Esophagus (tissue), 2 donors: ENCODE measurements at regions not wholly inside any gene's neighbourhood (a gene's known extent, or its start where the extent isn't known, plus 50 kb on each side); places are given as distances from the start of the nearest gene placed in this dataset.

Experiments used
- H3K27ac ChIP-seq, 2 donors: one replicate each; pipeline ENCODE4 v1.5.1; 2013; ENCODE audit warnings: low read depth in 2 of 2, mild to moderate bottlenecking in 2 of 2, inconsistent platforms in 1 of 2, low read length in 1 of 2, moderate library complexity in 1 of 2
- H3K27me3 ChIP-seq, 2 donors: one replicate each; pipeline ENCODE4 v1.6.1; 2013; ENCODE audit warnings: low read length in 2 of 2, control low read depth in 1 of 2, mild to moderate bottlenecking in 1 of 2; ENCODE audit not compliant: insufficient read depth in 2 of 2, control insufficient read depth in 1 of 2
- H3K36me3 ChIP-seq, 2 donors: one replicate each; pipeline ENCODE4 v1.6.1; 2013; ENCODE audit warnings: low read length in 1 of 2; ENCODE audit not compliant: control insufficient read depth in 2 of 2, insufficient read depth in 2 of 2
- H3K4me1 ChIP-seq, 2 donors: one replicate each; pipeline ENCODE4 v1.6.1; 2013; ENCODE audit warnings: low read length in 1 of 2; ENCODE audit not compliant: control insufficient read depth in 2 of 2, insufficient read depth in 2 of 2
- H3K4me3 ChIP-seq, 2 donors: one replicate each; pipeline ENCODE4 v1.5.1; 2013; ENCODE audit warnings: low read length in 2 of 2, mild to moderate bottlenecking in 2 of 2, low read depth in 1 of 2, moderate library complexity in 1 of 2
- H3K9me3 ChIP-seq, 2 donors: one replicate each; pipeline ENCODE4 v1.6.1; 2013; ENCODE audit warnings: mild to moderate bottlenecking in 2 of 2, low read depth in 1 of 2, low read length in 1 of 2, moderate library complexity in 1 of 2; ENCODE audit not compliant: control insufficient read depth in 2 of 2, insufficient read depth in 1 of 2
- WGBS, 2 donors: extraction: QIAGEN DNeasy Blood & Tissue Kit; methylation state at CpG; one replicate each; pipeline ENCODE4 v1.1.7; 2013; 5-methylcytosine and 5-hydroxymethylcytosine counted together
- donor health status: healthy with polysubstance abuse.
- donor health status: Bipolar disorder and iron deficiency.

GRCh38 chr7:17211307-17211836 lies 87.1 kb upstream of the AHR start:
- Histone ChIP-seq H3K27ac (no peak overlapping the region), H3K4me1 (no peaks in the 10 kb centered on the region), H3K36me3 (no peaks in the 10 kb centered on the region), H3K27me3 (no peaks in the 10 kb centered on the region), H3K9me3 (no peaks in the 10 kb centered on the region), H3K4me3 (no peak overlapping the region)
- WGBS, 2 donors, result 94 to 95% methylated on average over 1 of the region's 1 CpG

GRCh38 chr7:17212188-17212587 lies 86.3 kb upstream of the AHR start:
- Histone ChIP-seq H3K27ac (no peak overlapping the region), H3K4me1 (no peaks in the 10 kb centered on the region), H3K9me3 (no peaks in the 10 kb centered on the region), H3K27me3 (no peaks in the 10 kb centered on the region), H3K4me3 (no peak overlapping the region), H3K36me3 (no peaks in the 10 kb centered on the region)

GRCh38 chr7:17227766-17228490 lies 70.5 kb upstream of the AHR start:
- H3K36me3 ChIP-seq, result no peaks in the 10 kb centered on the region
- no peak overlapping the region for H3K4me3 ChIP-seq
- no peak overlapping the region for H3K27ac ChIP-seq
- 80 to 86% methylated on average over 2 of the region's 2 CpGs for WGBS, 2 donors
- no peaks in the 10 kb centered on the region for H3K9me3 ChIP-seq
- H3K4me1 ChIP-seq, result no peaks in the 10 kb centered on the region
- H3K27me3 ChIP-seq, result peaks cover 0 to 2% of the 10 kb centered on the region in 2 donors

- Histone ChIP-seq H3K4me3 (no peak overlapping the region), H3K4me1 (no peaks in the 10 kb centered on the region), H3K27ac (no peak overlapping the region), H3K9me3 (no peaks in the 10 kb centered on the region), H3K27me3 (peaks cover 0 to 2% of the 10 kb centered on the region in 2 donors), H3K36me3 (no peaks in the 10 kb centered on the region)
- WGBS, 2 donors, result 88% methylated on average over 2 of the region's 2 CpGs
Observed at GRCh38 chr7:17229228-17229627, 69.2 kb upstream of the AHR start.

GRCh38 chr7:17230099-17230807 lies 68.2 kb upstream of the AHR start:
- no peaks in the 10 kb centered on the region for H3K4me1 ChIP-seq
- H3K9me3 ChIP-seq, result no peaks in the 10 kb centered on the region
- WGBS, 2 donors, result 59 to 73% methylated on average over 2 of the region's 2 CpGs
- no peaks in the 10 kb centered on the region for H3K36me3 ChIP-seq
- H3K4me3 ChIP-seq, result no peak overlapping the region
- peaks cover 0 to 2% of the 10 kb centered on the region in 2 donors for H3K27me3 ChIP-seq
- no peak overlapping the region for H3K27ac ChIP-seq

- Histone ChIP-seq H3K9me3 (no peaks in the 10 kb centered on the region), H3K36me3 (no peaks in the 10 kb centered on the region), H3K4me3 (no peak overlapping the region), H3K27me3 (peaks cover 0 to 2% of the 10 kb centered on the region in 2 donors), H3K27ac (peak overlapping the region in 1 of 2 donors; percentile 39), H3K4me1 (no peaks in the 10 kb centered on the region)
- 69 to 71% methylated on average over 2 of the region's 2 CpGs for WGBS, 2 donors
Observed at GRCh38 chr7:17233603-17234002, 64.8 kb upstream of the AHR start.

GRCh38 chr7:17234030-17234397 lies 64.4 kb upstream of the AHR start:
- Histone ChIP-seq H3K27ac (peak overlapping the region in 1 of 2 donors; percentile 77), H3K27me3 (peaks cover 0 to 2% of the 10 kb centered on the region in 2 donors), H3K4me3 (no peak overlapping the region), H3K9me3 (no peaks in the 10 kb centered on the region), H3K36me3 (no peaks in the 10 kb centered on the region), H3K4me1 (no peaks in the 10 kb centered on the region)
- 69 to 75% methylated on average over 2 of the region's 2 CpGs for WGBS, 2 donors

GRCh38 chr7:17234398-17235031 lies 63.9 kb upstream of the AHR start:
- Histone ChIP-seq H3K27ac (peak overlapping the region in 1 of 2 donors; percentile 8), H3K4me1 (no peaks in the 10 kb centered on the region), H3K4me3 (no peak overlapping the region), H3K27me3 (peaks cover 0 to 2% of the 10 kb centered on the region in 2 donors), H3K9me3 (no peaks in the 10 kb centered on the region), H3K36me3 (no peaks in the 10 kb centered on the region)
- 28 to 44% methylated on average over 10 of the region's 10 CpGs for WGBS, 2 donors

- Histone ChIP-seq H3K36me3 (no peaks in the 10 kb centered on the region), H3K9me3 (no peaks in the 10 kb centered on the region), H3K4me1 (no peaks in the 10 kb centered on the region), H3K4me3 (no peak overlapping the region), H3K27me3 (no peaks in the 10 kb centered on the region), H3K27ac (no peak overlapping the region)
- 91 to 95% methylated on average over 5 of the region's 5 CpGs for WGBS, 2 donors
Observed at GRCh38 chr7:17236171-17236570, 62.3 kb upstream of the AHR start.
